GM13977 (cell line): ENCODE measurements at regions not wholly inside any gene's neighbourhood (a gene's known extent, or its start where the extent isn't known, plus 50 kb on each side); places are given as distances from the start of the nearest gene placed in this dataset.

Source experiments
- DNase-seq: peaks from one replicate; pipeline ENCODE4 v3.0.0; 2012; ENCODE audit warnings: low spot score
- CTCF ChIP-seq: IDR thresholded peaks from 2 replicates; pipeline ENCODE4 v1.5.1; 2012; ENCODE audit warnings: mild to moderate bottlenecking, control low read depth; ENCODE audit not compliant: insufficient read depth; ENCODE audit errors: extremely low read depth, missing control alignments
- in situ Hi-C: fragments of 300-500 bp; cut with MboI; formaldehyde crosslinking; loops from one replicate; pipeline ENCODE4 v1.12.0; 2022; ENCODE audit warnings: low sequenced_read_pairs, low pct_unique_long_range_greater_than_20kb, mixed read lengths, inconsistent platforms; ENCODE audit not compliant: unreplicated experiment

DNA sequence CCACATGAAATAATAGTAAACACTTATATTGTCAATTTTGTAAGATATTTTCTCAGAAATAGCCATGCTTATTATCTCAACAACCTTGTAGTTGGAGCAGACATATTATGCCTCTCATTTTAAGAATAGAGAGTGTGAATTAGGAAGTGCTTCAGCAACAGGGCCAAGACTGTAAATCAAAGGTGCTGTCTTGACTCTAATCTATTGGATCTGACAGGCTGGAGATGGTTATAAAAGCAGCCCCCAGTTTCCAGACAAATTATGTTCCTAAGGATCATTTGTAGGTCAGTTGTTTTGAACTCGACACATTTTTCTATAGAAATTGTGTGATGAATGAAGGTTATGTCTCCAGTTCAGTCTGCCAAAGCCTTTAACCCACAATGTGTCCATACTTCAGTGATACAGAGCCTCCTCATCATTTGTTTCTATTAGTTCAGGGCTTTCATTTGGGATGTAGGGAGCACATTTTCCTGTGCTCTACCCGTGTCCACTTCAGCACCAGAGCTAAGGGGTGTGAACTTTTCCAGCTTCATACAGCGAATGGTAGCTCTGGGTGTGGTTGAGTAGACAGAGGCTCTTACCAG is 284.8 kb upstream of the FBXO33 start:
- in situ Hi-C loops, result no loop called here
- no peak for TF ChIP-seq CTCF
- no peak for DNase-seq

DNA sequence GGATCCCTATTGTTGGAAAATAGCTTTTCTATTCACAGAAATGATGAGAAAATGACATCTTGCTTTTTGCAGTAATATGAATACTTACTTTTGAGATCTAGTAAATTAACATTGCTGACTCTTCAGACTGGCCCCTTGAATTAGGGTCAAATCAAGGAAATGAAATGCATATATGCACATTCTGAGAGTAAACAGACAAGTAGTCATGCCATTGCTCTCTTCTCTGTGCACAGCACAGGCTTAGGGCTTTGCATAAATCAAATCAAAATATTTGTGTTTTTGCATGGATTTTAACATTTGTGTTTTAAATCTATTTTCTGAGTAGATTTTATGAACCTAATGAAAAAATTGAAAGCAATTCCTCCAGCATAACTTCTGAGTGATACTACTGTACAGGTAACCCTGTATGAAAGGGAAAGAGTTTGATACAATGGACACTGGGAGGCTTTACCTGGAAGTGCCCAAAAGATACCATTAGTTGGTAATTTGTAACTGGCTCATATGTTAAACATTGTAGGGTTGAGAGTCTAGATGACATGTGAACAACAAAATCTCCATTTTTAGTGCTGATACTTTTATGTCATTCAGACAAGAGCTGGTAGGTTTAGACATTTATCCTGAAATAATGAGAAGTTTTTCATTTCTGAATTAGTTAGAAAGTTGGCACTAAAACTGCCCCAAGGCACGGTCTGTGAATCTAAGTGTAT is 280.2 kb upstream of the FBXO33 start:
- DNase-seq, result no peak

DNA sequence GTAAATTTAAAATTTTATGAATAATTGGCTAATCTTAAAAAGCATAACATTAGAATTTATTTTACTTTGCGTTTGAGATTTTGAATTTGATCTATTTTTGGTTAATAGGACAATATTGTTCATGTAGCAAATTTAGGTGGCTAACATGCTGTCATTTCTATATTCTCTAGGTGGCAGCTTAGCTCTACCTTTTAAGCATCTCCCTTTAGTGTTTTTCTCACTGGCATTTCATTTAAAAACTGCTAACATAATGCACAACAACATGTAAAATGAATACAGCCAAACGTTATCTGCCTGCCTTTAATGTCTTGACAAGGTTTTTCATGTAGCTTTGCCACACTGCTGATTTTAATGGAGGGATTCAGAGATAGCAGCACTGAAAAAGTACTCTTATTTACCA is 272.4 kb upstream of the FBXO33 start:
- no peak for DNase-seq
- in situ Hi-C loops, result no loop called here
- TF ChIP-seq CTCF, result peak; percentile 19

More for the DNA sequence above, 280.2 kb upstream of the FBXO33 start:
- TF ChIP-seq CTCF, result no peak
- in situ Hi-C loops, result no loop called here

GRCh38 chr14:39694341-39694740 is 262.1 kb upstream of the FBXO33 start:
- no peak for TF ChIP-seq CTCF
- no peak for DNase-seq
- in situ Hi-C loops, result no loop called here

DNA sequence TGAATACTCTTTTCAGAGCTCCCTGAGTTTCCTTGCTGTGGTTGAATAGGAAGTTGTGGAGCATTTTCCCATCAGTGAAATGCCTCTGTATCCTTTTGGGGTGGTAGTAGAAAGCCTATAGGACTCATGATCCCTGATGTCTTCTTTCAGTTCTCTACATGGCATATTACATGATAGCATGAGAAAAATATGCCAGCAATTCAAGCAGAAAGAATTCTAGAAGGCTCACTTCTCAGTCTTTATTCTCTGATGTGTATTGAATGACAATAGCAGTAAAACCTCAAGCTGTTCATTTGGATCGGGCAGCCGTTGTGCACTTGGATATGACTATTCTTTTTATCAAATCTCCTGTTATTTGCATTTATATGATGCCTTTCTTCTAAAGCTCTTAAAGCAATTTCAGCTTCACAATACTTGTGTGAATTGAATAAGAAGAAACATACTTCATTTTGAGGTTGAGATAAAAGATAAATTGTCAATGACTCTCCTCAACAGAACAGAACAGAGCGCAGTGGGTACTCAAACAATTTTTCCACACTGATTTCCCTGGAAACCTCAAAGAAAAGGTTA is 251.5 kb upstream of the FBXO33 start:
- TF ChIP-seq CTCF, result no peak
- in situ Hi-C loops, result no loop called here
- DNase-seq, result no peak

DNA sequence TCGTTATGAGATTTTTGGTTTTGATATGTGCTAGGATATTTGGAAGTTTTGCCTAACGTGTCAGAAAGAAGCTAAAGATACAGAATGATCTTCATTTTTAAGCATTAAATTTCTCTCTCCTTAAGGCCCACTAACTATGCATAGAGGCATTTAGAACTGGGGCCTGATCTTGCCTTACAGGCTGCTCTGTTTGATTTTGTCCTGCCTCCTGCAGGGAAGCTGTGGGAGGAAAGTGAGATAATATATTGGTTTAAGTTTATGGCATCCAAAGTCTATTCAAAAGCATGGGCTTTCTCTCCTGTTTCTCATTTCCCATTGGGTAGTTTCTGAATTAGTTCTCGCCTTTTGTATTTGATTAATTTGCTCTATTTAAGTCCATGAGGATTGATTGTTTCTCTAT is 250.3 kb upstream of the FBXO33 start:
- in situ Hi-C loops, result no loop called here
- TF ChIP-seq CTCF, result no peak
- no peak for DNase-seq
